ENCODE measurements at regions not wholly inside any gene's neighbourhood (a gene's known extent, or its start where the extent isn't known, plus 50 kb on each side); places are given as distances from the start of the nearest gene placed in this dataset.

DNA sequence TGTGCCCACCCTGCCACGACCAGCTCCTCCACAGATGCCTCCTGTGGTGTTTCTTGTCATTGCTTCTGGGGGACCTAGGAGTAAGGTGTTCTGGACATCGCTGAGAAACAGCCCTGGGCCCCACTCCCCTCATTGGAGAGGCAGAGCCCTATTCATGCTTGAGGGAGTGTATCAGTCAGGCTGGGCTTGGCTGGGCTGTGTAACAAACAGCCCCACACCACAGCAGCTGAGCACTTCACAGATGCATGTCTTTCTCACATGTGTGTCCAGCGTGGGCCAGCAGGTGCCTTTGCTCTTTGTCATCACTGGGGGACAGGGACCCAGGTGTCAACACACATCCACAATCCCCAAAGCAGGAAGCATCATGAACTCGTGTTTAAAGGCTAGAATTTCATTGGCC is 65.1 kb upstream of the FBRSL1 start:
- H4K20me1 ChIP-seq (ENCODE audit: insufficient read depth, low read length) = no peaks in the 10 kb centered on the region
- no peaks in the 10 kb centered on the region for H3K9me3 ChIP-seq (ENCODE audit: insufficient read depth, low read length)
- no peaks in the 10 kb centered on the region for H3K79me2 ChIP-seq (ENCODE audit: low read length)
- no peaks in the 10 kb centered on the region for H3K36me3 ChIP-seq (replicated peaks; ENCODE audit: low read depth, low read length)
- peaks cover 15% of the 10 kb centered on the region for H3K27me3 ChIP-seq (ENCODE audit: low read depth, low read length)
- no peak overlapping the region for H3K27ac ChIP-seq (ENCODE audit: low read length)
- no peak overlapping the region for H3K4me3 ChIP-seq (ENCODE audit: low read length)
- no peak overlapping the region for H3K9ac ChIP-seq (ENCODE audit: low read length)
- no peak overlapping the region for H2AFZ ChIP-seq (ENCODE audit: low read depth, low read length)
- no peak overlapping the region for H3K4me2 ChIP-seq (ENCODE audit: low read length)
- H3K4me1 ChIP-seq (ENCODE audit: low read length) = peaks cover 2% of the 10 kb centered on the region
- TF ChIP-seq EZH2phosphoT487 (IDR thresholded peaks at IDR 0.05; ENCODE audit: low read depth) = no peak
- TF ChIP-seq, protein P1, sequence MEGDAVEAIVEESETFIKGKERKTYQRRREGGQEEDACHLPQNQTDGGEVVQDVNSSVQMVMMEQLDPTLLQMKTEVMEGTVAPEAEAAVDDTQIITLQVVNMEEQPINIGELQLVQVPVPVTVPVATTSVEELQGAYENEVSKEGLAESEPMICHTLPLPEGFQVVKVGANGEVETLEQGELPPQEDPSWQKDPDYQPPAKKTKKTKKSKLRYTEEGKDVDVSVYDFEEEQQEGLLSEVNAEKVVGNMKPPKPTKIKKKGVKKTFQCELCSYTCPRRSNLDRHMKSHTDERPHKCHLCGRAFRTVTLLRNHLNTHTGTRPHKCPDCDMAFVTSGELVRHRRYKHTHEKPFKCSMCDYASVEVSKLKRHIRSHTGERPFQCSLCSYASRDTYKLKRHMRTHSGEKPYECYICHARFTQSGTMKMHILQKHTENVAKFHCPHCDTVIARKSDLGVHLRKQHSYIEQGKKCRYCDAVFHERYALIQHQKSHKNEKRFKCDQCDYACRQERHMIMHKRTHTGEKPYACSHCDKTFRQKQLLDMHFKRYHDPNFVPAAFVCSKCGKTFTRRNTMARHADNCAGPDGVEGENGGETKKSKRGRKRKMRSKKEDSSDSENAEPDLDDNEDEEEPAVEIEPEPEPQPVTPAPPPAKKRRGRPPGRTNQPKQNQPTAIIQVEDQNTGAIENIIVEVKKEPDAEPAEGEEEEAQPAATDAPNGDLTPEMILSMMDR (IDR thresholded peaks at IDR 0.05; ENCODE audit: low read depth, low read length) = no peak

DNA sequence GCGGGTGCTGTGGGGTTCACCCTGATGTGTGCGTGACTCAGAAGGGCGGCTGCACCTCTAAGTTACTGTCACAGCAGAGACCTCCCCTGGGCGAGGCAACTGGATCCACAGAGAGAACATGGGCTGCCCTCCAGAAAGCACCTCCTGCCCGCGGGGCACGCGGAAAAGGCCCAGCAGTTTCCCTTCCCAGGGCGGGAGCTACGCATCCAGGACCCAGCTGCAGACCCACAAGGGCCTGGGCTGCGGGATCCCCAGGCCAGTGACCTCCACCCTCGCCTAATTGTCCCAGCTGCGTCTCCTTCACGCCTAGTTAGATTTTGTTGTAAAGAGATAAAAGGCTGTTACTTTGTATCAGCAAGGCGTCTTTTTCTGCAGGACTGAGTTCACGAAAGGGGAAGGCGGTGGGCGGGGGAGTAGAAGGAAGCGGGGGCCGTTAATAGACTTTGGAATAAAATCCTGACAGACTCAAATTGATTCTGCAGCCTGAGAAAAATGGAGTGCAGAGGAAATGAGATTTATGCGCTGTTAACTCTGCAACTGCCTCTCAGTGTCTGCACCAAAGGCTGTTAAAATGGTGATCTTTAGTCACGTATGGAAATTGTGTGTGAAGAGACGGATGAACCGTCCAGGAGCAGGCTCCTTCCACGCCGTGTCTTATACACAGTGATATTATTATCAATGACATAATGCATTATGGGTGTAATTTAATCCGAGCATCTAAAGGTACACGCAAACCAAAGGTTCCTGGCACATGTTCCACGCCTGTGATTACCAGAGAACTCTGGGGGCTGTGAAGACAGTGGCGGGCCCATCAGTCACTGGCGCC is 65.9 kb upstream of the FBRSL1 start:
- Histone ChIP-seq H4K20me1 (ENCODE audit: insufficient read depth, low read length) (no peaks in the 10 kb centered on the region), H2AFZ (ENCODE audit: low read depth, low read length) (no peak overlapping the region), H3K27me3 (ENCODE audit: low read depth, low read length) (peaks cover 8% of the 10 kb centered on the region), H3K36me3 (replicated peaks; ENCODE audit: low read depth, low read length) (no peaks in the 10 kb centered on the region), H3K79me2 (ENCODE audit: low read length) (no peaks in the 10 kb centered on the region), H3K4me1 (ENCODE audit: low read length) (no peaks in the 10 kb centered on the region), H3K4me3 (ENCODE audit: low read length) (no peak overlapping the region), H3K27ac (ENCODE audit: low read length) (no peak overlapping the region), H3K9me3 (ENCODE audit: insufficient read depth, low read length) (no peaks in the 10 kb centered on the region), H3K9ac (ENCODE audit: low read length) (no peak overlapping the region), H3K4me2 (ENCODE audit: low read length) (no peak overlapping the region)
- TF ChIP-seq EZH2phosphoT487 (IDR thresholded peaks at IDR 0.05; ENCODE audit: low read depth) = no peak
- TF ChIP-seq, protein P1 (IDR thresholded peaks at IDR 0.05; ENCODE audit: low read depth, low read length) = no peak

DNA sequence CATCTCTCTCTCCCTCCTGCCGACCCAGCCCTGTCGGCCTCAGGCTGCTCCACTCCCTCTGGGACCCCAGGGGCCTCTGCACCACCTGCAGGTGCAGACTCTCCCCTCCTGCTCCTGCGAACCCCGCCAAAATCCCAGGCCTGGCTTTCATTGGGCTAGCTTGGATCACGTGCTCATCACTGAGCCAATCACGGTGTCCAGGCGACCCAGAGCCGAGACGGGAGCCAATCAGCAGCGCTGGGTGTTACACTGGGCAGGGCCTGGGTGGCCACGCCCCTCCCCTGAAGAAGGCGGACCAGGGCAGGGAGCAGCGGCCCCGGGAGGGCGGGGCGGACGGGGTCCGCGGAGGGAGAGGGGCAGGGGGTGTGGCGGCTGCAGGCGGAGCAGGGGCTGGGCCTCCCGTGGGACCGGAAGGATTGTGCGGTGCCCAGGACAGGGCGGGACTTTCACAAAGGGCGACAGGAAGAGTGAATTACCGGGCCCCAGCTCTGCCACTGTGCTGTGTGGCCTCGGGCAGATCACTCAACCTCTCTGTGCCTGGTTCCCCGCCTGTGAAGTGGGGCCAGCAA is 66.6 kb upstream of the FBRSL1 start:
- no peak overlapping the region for H3K27ac ChIP-seq (ENCODE audit: low read length)
- no peaks in the 10 kb centered on the region for H3K9me3 ChIP-seq (ENCODE audit: insufficient read depth, low read length)
- no peaks in the 10 kb centered on the region for H4K20me1 ChIP-seq (ENCODE audit: insufficient read depth, low read length)
- no peaks in the 10 kb centered on the region for H3K4me1 ChIP-seq (ENCODE audit: low read length)
- H2AFZ ChIP-seq (ENCODE audit: low read depth, low read length) = no peak overlapping the region
- H3K4me3 ChIP-seq (ENCODE audit: low read length) = no peak overlapping the region
- H3K27me3 ChIP-seq (ENCODE audit: low read depth, low read length) = peaks cover 6% of the 10 kb centered on the region; the same call in 1 of the 2 replicates
- no peak overlapping the region for H3K4me2 ChIP-seq (ENCODE audit: low read length)
- no peaks in the 10 kb centered on the region for H3K36me3 ChIP-seq (replicated peaks; ENCODE audit: low read depth, low read length)
- H3K9ac ChIP-seq (ENCODE audit: low read length) = no peak overlapping the region
- TF ChIP-seq, protein P1 (IDR thresholded peaks at IDR 0.05; ENCODE audit: low read depth, low read length) = no peak
- no peak for TF ChIP-seq EZH2phosphoT487 (IDR thresholded peaks at IDR 0.05; ENCODE audit: low read depth)
- no peaks in the 10 kb centered on the region for H3K79me2 ChIP-seq (ENCODE audit: low read length)

DNA sequence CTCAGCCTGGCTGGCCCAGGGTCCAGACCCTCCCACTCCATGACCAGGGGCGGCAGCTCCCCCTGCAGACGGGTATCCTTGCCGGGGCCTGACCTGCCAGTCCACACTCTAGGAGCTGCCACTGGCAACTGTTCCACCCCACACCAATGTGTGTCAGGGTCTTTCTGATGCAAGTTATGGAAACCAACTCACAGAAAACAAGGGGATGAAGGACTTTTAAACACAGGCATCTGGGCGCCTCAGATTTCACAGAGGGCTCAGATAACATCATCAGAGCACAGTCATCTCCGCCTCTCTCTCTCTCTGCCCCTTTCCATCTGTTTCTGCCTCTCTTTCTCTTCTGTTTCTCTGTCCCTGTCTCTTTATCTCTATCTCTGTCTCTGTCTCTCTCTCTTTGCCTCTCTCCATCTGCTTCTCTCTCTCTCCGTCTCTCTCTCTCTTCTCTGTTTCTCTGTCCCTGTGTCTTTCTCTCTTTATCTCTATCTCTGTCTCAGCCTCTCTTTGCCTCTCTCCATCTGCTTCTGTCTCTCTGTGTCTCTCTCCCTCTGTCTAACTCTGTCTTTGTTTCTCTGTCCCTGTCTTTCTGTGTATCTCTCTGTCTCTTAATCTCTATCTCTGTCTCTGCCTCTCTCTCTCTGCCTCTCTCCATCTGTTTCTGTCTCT is 67.4 kb upstream of the FBRSL1 start:
- H2AFZ ChIP-seq (ENCODE audit: low read depth, low read length) = no peak overlapping the region
- no peaks in the 10 kb centered on the region for H3K36me3 ChIP-seq (replicated peaks; ENCODE audit: low read depth, low read length)
- no peak overlapping the region for H3K4me3 ChIP-seq (ENCODE audit: low read length)
- no peaks in the 10 kb centered on the region for H3K79me2 ChIP-seq (ENCODE audit: low read length)
- H3K27ac ChIP-seq (ENCODE audit: low read length) = no peak overlapping the region
- H3K27me3 ChIP-seq (ENCODE audit: low read depth, low read length) = peaks cover 6% of the 10 kb centered on the region; the same call in 1 of the 2 replicates
- TF ChIP-seq EZH2phosphoT487 (IDR thresholded peaks at IDR 0.05; ENCODE audit: low read depth) = no peak
- TF ChIP-seq, protein P1 (IDR thresholded peaks at IDR 0.05; ENCODE audit: low read depth, low read length) = no peak; the same call in 1 of the 2 replicates
- no peaks in the 10 kb centered on the region for H3K4me1 ChIP-seq (ENCODE audit: low read length)
- no peak overlapping the region for H3K9ac ChIP-seq (ENCODE audit: low read length)
- H3K9me3 ChIP-seq (ENCODE audit: insufficient read depth, low read length) = no peaks in the 10 kb centered on the region
- H4K20me1 ChIP-seq (ENCODE audit: insufficient read depth, low read length) = no peaks in the 10 kb centered on the region
- H3K4me2 ChIP-seq (ENCODE audit: low read length) = no peak overlapping the region
